ENCODE measurements at regions not wholly inside any gene's neighbourhood (a gene's known extent, or its start where the extent isn't known, plus 50 kb on each side); places are given as distances from the start of the nearest gene placed in this dataset.

- TF ChIP-seq ZNF425 (CRISPR knock-in tag; conservative IDR thresholded peaks at IDR 0.05) (no peak), FOXJ3 (CRISPR knock-in tag; IDR thresholded peaks at IDR 0.05; ENCODE audit: borderline replicate concordance) (no peak), CTCF (IDR thresholded peaks at IDR 0.05) (no peak), E2F4 (CRISPR knock-in tag; IDR thresholded peaks at IDR 0.05; ENCODE audit: borderline replicate concordance, low read depth) (no peak), ZNF232 (CRISPR knock-in tag; IDR thresholded peaks at IDR 0.05) (no peak), JUN (CRISPR knock-in tag; IDR thresholded peaks at IDR 0.05) (no peak), ZNF263 (CRISPR knock-in tag; IDR thresholded peaks at IDR 0.05; ENCODE audit: low read depth) (no peak), MAX (CRISPR knock-in tag; IDR thresholded peaks at IDR 0.05) (no peak)
- TF ChIP-seq, protein P1, sequence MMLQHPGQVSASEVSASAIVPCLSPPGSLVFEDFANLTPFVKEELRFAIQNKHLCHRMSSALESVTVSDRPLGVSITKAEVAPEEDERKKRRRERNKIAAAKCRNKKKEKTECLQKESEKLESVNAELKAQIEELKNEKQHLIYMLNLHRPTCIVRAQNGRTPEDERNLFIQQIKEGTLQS (CRISPR knock-in tag; conservative IDR thresholded peaks at IDR 0.05), result no peak
Measured at GRCh38 chr5:164412531-164412930, 907.1 kb downstream of the MAT2B start.
